Hematopoietic multipotent progenitor cell treated with erythropoietin and hydrocortisone succinate and interleukin-3 and kit ligand, for 6 days (in vitro differentiated cells): ENCODE measurements at regions not wholly inside any gene's neighbourhood (a gene's known extent, or its start where the extent isn't known, plus 50 kb on each side); places are given as distances from the start of the nearest gene placed in this dataset.
"Not testable (repeated sequence)": the region's sequence is repeated elsewhere in the genome, so short reads cannot be mapped to it uniquely, and the experiment has no call there.

Experiments
- DNase-seq: peaks from one replicate; pipeline ENCODE4 v3.0.0-alpha.2; 2015

DNA sequence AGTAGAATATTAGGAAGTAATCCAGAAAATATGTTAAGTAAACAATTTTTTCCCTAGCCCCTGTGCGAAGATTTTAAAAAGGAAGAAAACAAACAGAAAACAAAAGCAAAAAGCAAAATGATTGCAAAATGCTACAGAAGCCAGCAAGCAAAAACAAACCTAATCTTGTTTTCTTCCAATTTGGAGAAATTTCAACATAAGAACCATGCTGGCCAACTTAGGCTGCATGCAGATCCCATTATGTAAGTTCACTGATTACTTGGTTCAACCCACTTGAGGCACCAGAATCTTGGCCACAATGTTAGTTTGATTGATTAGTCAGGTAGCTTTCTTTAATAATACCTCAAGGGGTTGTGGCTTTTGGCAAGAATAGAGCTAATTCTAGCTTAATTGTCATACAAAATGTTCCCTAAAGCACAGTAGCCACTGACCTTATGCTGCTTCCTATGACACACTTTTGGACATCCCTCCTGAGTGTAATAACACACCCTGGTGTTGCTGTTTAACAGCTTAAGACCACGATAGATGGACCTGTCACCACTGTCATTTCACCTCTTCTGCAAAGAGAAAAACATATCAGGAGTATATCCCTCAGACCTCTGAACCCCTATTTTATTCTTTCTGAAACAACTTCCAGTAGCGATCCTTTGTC lies 2342.1 kb downstream of the PCDH7 start:
- DNase-seq, result no peak

DNA sequence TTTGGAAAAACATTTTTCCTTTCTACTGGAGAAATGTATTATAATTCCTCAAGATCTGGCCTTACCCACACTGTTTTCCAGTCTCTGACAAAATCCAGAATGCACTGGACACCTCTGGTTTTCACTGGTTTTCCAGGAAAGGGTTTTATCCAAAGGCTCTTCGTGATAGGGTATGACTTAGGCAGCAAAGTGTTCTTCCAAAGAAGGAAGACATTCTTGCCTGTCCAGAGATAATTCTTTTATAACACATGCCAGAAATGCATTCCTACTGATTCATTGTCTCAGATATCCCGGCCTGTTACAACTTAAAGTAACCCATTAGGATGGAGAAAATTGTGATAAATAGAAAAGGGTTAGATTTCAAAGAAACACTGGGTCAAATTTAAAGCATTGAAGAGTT lies 2343.1 kb downstream of the PCDH7 start:
- DNase-seq, result no peak

DNA sequence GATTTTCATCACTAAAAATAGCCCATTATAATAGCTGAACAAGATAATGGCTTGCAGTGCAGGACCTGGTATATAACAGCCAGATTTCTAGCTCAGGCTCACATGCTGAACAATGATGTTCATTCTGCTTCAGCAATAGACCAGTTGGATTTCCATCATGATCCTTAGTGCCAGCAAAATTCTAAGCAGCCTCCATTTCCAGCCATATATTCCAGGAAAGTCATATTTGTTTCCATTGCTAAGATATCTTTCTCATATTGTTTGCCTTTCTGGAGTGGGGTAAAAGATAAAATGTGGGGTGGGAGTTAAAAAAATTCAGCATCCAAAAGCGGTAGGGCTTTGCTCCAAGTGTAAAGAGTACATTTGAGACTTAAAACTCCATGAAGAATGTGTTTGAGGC lies 2344.1 kb downstream of the PCDH7 start:
- no peak for DNase-seq

DNA sequence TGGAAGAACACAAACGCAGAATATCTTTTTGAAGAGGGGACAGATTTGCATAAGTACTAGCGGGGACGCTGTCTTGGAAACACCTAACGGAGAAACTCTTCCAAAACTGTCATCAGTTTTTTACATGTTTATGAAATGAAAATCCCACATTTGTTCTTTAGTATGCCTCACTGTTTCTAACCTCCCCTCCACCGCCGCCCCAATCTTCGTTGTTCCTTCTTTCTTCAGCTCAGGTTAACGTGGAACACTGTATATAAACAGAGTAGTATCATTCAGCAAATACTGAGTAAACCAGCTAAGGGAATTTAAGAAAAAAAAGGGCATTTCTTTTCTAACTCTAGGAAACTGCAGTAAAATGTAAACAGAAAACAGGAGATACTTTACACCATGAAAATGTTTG lies 2345.6 kb downstream of the PCDH7 start:
- DNase-seq, result no peak

DNA sequence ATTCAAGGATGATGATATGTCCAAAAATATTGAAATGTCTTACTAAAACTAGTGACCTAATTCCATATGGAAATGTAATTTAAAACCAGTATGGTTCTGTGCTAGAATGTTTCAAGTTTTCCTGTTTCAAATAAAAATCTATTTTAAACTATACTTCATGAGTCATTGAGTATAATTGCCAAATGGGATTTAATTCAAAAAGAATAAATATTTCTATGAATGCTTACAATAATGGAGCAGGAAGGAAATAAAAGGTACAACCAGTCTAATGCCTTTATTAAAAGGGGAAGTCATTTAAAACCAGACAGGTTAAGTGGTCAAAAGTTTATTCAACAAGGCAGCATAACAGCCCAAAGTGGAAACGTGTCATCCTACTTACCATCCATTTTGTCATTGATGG lies 2347.1 kb downstream of the PCDH7 start:
- DNase-seq, result no peak

DNA sequence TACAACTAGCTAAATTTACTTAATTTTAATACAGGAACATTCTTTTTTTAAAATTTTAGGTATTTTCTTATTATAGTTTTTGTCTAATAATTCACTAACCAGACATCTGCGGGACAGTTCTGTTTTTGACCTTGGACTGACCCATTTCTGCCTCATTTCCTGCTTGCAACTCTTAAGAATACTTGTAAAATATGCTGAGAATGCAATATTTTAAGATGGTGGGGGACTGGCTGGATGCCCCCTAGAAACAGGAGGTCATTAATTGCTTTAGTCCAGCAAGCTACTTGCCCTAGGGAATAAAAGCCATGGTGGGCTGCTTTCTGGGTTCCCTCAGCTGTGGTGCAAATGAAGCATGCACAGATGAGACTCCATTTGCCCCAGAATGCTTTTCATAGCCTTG lies 2348.4 kb downstream of the PCDH7 start:
- no peak for DNase-seq

DNA sequence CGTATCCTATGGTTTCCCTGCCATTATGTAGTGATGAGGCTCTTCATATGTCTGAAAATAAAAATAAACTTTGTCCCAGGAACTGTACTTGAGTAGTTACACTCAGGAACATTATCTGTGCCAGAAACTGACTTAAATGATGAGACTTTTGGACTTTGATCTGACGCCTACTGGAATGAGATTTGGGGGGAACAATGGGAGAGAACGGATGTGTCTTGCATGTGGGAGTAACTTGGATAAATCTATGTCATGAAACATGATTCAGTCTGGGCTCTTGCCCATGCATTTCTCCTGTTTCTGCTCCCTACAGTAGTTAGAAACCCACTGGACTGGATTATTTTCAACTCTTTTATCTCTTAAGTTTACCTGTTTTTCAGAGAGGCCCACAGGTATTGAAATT lies 2351.4 kb downstream of the PCDH7 start:
- DNase-seq, result no peak

DNA sequence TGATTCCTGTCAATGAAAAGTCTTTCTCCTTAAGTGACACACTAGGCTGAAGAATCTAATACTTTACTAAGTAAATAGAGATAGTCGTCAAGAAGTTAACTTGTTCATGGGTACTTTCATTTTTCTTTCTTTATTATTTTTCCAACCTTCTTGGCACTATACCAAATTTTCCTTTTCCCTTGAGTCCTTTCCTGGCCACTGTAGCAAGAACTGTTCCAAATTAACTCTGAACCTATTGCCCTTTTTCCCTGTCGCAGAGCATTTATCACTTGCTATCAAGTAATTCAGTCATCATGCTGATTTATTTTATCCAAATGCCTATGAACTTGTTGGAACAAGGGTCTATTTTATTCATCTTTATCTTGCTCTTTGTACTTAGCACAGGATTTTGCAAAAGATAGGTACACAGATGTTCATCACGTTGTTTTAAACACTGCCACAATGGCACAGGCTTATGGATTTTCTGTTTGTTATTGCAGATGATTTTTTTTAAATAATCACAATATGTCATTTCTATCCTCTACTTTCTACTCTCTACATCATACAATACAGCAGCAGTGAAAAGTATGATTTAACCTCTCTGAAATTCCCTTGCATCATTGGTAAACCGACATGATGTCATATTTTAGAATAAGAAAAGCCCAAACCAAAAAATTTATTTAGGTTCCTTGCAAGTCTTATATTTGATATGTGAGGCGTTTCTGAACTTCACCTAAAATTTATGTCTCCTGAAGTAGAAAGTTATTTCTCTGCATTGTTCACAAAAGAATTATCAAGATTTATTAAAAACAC lies 2352.3 kb downstream of the PCDH7 start:
- no peak for DNase-seq

DNA sequence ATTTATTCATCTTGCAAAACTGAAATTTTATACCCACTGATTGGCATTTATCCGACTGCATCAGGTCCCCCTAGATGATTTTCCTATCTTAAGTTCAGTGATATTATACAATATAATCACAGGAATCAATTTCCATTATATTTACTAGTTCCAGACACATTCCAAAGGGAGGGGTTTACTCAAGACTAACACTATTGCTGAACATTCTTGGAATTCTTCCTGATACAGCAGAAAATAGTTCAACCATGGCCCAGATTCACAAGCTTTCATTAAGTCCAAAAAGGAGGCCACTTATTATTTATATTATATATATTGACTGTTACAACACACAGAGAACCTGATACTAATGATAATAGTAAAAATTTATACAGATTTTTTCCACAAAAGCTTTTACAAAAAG lies 2353.6 kb downstream of the PCDH7 start:
- no peak for DNase-seq

DNA sequence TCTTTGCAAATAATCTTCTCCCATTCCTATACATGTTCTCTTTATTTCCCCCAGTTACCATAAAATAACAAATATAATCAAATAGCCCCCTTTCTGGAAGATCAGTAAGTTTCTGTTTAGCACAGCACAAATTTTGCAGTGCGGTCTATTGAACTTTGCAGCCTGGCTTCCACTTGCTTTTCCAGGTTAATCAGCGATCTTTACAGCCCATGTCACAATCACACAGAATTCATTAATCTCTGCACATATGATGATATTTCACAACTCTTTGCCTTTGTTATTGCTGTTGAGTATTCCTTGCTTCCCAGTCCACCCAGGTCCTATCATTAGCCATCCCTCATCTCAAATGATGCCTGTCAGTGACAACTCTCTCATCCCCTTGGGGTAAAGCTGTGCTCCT lies 2358.0 kb downstream of the PCDH7 start:
- no peak for DNase-seq

DNA sequence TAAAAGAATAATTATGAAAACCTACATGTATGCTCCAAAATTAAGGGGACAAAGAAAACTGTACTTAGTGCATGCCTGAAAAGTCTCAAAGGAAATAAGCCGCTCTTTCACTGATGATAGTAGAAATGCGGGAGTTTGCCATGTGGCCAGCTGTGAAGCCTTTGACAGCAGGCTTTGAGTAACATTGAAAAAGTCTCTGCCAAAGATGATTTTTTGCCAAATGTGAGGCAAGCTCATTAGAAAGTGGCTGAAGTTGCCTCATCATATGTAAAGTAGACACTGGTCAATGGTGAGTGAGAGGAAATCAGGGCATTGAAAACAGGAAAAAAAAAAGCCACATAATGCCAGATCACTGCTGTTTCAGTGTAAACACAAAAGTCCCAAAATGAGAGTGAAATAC lies 2360.1 kb downstream of the PCDH7 start:
- no peak for DNase-seq

DNA sequence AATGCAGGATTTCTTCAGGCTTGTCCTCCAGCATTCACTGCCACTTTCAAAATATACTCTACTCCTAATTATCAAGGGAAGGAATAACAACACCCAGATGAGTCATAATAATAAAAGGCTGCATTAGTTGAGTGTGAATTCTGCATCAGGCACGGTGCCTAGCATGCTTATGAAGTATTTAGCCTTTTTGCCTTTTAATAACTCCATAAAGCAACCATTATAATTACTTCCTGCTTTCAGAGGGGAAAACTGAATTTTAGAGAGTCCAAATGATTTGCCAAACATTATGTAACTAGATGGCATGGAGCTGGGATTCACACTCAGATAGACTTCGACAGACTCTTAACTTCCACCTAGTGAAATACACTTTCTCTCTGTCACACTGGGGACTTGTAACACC lies 2365.5 kb downstream of the PCDH7 start:
- DNase-seq, result no peak

DNA sequence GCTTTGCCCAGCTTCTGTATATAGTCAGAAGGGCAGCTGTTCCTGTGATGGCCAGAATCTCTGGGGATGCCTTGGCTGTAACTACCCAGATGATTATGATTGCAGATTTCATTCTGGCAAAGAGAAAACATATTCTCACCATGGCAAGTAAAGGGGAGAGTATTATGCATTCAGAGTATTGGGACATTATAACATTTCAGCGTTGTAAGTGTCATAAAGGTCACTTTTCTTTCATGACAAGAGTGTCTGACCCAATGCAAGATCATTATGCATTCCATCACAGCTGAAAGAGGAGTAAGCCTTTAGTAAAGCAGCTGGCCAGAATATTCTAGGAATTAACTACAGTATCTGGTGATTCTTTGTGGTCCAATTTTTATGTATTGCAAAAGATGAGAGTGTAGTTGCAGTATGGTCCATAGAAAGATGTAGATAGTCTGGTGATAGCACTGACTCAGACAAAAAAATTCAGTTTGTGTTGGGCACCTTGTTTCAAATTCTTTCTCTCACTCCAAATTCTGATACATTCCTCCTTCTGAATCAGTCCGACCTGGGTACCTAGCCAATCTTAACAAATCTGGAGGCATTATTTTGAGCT lies 2366.3 kb downstream of the PCDH7 start:
- DNase-seq, result no peak

DNA sequence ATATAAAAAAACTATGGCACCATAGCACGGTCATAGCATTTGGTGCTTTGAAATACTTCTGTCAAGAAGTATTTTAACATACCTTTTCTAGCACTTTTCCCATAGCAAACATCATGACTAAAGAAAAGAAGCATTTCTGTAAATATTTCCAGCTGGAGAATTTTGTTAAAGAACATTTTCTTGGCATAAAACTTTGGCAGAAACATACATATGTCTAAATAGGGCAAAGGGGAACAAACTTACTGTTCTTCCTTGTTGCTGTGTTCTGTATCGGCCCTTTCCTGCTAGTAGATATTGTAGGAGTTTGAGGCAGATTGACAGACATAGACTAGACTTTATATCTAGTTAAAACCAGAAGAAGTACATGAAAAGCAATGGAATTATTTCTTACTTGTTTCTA lies 2368.5 kb downstream of the PCDH7 start:
- no peak for DNase-seq

DNA sequence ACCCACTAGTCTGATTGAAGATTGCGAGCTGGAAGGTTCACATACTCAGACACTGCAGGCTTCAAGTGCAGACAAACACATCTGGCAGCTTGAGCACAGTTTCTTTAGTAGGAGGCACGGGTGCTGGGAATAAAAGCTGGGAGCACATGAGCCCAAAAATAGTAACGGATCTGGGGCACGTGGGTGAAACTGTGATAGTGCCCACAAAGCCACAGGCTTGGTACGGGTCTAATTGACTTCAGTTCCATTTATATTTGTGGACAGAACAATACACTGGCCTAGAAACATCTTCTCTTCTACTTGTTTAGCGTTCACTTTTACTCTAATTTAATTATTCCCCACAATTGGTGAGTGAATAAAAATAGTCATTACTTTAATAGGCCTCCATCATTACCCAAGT lies 2370.7 kb downstream of the PCDH7 start:
- DNase-seq, result no peak

DNA sequence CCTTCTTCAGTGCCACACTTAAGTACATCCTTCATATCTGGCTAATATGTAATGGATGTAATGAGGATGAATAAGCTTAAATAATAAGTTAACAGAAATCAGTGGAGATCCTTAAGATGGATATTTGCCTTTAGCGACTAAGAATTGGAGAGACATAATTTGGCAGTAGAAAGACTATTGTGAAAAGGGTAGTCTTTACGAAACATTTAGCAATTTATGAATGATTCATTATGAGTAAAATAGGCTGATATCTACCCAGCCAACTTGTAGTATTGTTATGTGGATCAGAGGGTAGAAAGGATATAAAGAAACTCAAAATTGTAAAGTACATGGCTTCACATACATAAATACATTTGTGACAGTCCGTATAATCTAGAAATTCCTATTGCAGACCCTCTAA lies 2371.8 kb downstream of the PCDH7 start:
- DNase-seq, result no peak

DNA sequence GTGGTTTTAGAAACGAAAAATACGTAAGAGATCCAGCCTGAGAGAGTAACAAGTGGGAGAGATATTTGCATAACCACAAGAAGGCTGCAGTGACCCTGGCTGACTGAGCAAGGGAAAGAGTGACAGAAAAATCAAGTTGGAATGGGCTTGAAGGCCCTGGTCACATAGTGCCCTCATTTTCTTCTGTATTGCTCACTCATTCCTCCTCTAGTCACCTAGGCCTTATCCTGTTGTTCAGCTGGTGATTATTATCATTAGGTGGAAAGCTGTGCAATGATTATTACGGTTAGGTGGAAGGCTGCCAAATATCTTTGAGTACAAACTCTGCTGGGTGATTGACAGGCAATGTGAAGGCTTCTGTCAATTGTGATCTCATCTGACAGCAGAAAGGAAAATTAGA lies 2384.1 kb downstream of the PCDH7 start:
- no peak for DNase-seq

DNA sequence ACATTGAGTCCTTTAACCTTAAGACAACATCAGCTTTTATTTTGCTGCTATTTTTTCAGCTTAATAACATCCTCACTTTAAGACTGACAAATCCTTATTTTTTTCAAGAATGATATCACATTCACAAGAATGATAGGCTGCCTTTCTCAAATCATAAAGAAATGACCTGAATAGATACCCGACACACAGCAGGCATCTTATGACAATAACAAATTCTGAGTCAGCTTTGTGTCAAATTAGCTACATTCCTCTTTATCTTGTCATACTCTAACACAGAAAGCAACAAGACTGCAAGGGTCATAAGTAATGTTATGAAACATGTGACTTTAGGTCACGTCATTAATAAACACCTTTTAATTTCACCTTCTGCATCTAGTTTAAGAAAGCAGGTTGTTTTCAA lies 2387.6 kb downstream of the PCDH7 start:
- no peak for DNase-seq

DNA sequence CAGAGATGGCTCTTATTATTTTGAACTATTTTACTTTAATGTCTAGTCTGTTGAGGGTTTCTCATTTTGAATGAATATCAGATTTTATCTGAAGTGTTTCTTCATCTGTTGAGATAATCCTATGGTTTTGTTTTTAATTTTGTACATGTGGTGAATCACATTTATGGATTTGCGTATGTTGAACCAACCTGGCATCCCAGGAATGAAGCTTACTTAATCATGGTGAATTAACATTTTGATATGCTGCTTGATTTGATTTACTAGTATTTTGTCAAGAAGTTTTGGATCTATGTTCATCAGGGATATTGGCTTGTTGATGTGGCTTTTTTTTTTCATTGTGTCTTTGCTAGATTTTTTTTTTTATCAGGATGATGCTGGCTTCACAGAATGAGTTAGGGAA lies 2390.9 kb downstream of the PCDH7 start:
- no peak for DNase-seq

DNA sequence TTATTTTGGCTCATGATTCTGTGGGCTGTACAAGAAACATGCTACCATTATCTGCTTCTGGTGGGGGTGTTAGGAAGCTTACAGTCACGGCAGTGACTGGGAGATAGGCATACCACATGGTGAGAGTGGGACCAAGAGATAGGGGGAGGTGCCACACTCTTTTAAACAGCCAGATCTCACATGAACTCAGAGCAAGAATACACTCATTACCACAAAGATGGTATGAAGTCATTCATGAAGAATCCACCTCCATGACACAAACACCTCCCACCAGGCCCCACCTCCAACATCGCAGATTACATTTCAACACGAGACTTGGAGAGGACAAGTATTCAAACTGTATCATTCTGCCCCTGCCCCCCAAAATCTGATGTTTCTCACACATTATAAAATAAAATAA lies 2396.7 kb downstream of the PCDH7 start:
- no peak for DNase-seq

DNA sequence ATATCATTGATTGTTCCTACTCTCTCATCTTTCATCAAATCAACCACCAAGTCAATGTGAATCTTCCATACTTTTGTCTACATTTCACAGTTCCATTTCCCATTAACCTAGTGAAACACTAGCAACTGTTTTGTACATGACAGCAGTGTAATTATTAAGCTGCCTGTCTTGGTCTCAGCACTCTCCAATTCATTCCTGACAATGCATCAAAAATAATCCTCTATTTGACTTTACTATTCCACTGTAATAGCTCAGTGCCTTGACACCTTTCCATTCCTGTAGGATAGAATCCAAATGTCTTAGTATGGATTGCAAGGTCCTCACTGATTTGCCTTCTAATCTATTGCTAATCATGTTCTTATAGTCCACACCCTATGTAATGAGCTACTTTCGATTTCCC lies 2405.8 kb downstream of the PCDH7 start:
- no peak for DNase-seq

DNA sequence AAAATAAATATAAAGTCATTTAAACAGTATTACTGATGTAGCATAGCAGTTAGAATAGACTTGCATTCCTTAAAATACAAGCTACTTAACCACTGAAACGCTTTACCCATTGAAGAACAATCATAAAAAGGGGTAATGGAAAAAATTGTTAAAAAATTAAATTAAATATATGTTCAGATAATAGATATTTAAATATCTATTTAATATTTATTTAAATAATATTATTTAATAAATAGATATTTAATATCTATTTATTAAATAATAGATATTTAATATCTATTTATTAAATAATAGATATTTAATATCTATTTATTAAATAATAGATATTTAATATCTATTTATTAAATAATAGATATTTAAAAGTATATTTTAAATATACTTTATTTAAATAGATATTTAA lies 2410.5 kb downstream of the PCDH7 start:
- DNase-seq, result not testable (repeated sequence)

DNA sequence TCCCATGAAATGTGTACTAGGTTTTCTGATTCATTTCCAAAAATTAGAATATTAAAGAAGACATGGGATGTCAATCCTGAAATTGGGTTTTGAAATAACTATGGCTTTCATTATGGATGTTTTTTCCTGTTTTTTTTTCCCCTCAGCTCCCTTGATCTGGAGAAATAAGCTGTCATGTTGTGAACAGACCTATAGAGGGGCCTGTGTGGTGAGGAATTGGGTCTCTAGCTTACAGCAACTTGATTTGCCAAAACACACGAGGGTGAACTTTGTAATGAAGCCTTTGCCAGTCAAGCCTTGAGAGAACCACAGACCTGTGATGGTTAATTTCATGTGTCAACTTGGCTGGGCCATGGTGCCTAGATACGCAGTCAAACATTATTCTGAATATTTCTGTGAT lies 2413.6 kb downstream of the PCDH7 start:
- no peak for DNase-seq

DNA sequence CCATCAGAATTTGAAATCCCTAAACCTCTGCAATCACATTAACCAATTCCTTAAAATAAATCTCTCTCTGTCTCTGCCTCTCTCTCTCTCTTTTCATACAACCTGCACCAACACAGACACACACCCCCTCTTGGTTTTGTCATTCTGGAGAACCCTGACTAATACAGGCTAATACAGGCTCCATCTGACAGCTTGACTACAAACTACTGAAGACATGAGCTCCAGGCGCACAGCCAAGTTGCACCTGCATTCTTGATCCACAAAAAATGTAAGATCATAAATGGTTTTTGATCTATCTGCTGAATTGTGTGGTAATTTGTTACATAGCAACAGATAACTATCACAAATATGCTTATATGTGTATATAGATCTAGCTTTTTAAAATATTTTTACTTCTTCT lies 2414.2 kb downstream of the PCDH7 start:
- DNase-seq, result no peak
